ENCODE measurements at regions not wholly inside any gene's neighbourhood (a gene's known extent, or its start where the extent isn't known, plus 50 kb on each side); places are given as distances from the start of the nearest gene placed in this dataset.
"Not testable (repeated sequence)": the region's sequence is repeated elsewhere in the genome, so short reads cannot be mapped to it uniquely, and the experiment has no call there.

GRCh38 chr5:124872086-124872485, 125.6 kb upstream of the ZNF608 start:
- DNase-seq (ENCODE audit: low spot score): no peak

GRCh38 chr5:124872615-124873014, 126.2 kb upstream of the ZNF608 start:
- no peak for DNase-seq (ENCODE audit: low spot score)

- DNase-seq (ENCODE audit: low spot score): no peak
These were observed 126.7 kb upstream of the ZNF608 start for GRCh38 chr5:124873188-124873587.

- no peak for DNase-seq (ENCODE audit: low spot score)
These were observed 127.3 kb upstream of the ZNF608 start for GRCh38 chr5:124873713-124874112.

GRCh38 chr5:124876566-124876965, 130.1 kb upstream of the ZNF608 start:
- no peak for DNase-seq (ENCODE audit: low spot score)

- DNase-seq (ENCODE audit: low spot score): no peak
These were observed 130.5 kb upstream of the ZNF608 start for GRCh38 chr5:124876983-124877382.

- DNase-seq (ENCODE audit: low spot score): no peak
These were observed 131.2 kb upstream of the ZNF608 start for GRCh38 chr5:124877501-124878146.

- no peak for DNase-seq (ENCODE audit: low spot score)
These were observed 132.3 kb upstream of the ZNF608 start for GRCh38 chr5:124878583-124879342.

- DNase-seq (ENCODE audit: low spot score): no peak
These were observed 134.7 kb upstream of the ZNF608 start for GRCh38 chr5:124880903-124881697.

- DNase-seq (ENCODE audit: low spot score): no peak
These were observed 137.2 kb upstream of the ZNF608 start for GRCh38 chr5:124883681-124884080.

GRCh38 chr5:124884114-124884513, 137.7 kb upstream of the ZNF608 start:
- DNase-seq (ENCODE audit: low spot score): no peak

GRCh38 chr5:124885490-124885889, 139.1 kb upstream of the ZNF608 start:
- DNase-seq (ENCODE audit: low spot score): no peak

GRCh38 chr5:124887223-124887622, 140.8 kb upstream of the ZNF608 start:
- no peak for DNase-seq (ENCODE audit: low spot score)

- no peak for DNase-seq (ENCODE audit: low spot score)
These were observed 141.6 kb upstream of the ZNF608 start for GRCh38 chr5:124888050-124888506.

GRCh38 chr5:124888622-124889485, 142.4 kb upstream of the ZNF608 start:
- DNase-seq (ENCODE audit: low spot score): no peak

GRCh38 chr5:124889486-124889825, 143.0 kb upstream of the ZNF608 start:
- DNase-seq (ENCODE audit: low spot score): no peak

- DNase-seq (ENCODE audit: low spot score): no peak
These were observed 143.4 kb upstream of the ZNF608 start for GRCh38 chr5:124889850-124890249.

- DNase-seq (ENCODE audit: low spot score): not testable (repeated sequence)
These were observed 144.0 kb upstream of the ZNF608 start for GRCh38 chr5:124890442-124890841.

GRCh38 chr5:124891179-124891578, 144.7 kb upstream of the ZNF608 start:
- no peak for DNase-seq (ENCODE audit: low spot score)

GRCh38 chr5:124892185-124892848, 145.9 kb upstream of the ZNF608 start:
- DNase-seq (ENCODE audit: low spot score): no peak

GRCh38 chr5:124894541-124894940, 148.1 kb upstream of the ZNF608 start:
- DNase-seq (ENCODE audit: low spot score): no peak
